ENCODE measurements at regions not wholly inside any gene's neighbourhood (a gene's known extent, or its start where the extent isn't known, plus 50 kb on each side); places are given as distances from the start of the nearest gene placed in this dataset.

DNA sequence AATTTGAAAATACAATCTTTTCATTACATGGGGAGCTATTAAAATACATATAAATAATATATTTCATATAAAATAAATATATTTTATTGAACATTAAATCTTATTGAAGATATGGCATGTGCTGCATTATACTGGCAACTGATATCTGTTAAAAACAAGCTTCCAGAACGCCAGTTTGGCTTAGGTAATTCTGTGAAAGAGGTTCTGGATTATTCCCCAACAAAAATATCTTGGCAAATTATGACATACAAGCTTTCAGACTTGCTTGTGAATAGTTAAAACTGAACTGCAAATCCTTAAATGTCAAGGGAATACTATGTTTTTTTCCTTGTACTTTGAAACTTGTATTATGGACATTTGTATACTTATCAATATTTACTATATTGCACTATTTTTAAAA, 210.2 kb upstream of the LCORL start:
- TF ChIP-seq, protein P1, sequence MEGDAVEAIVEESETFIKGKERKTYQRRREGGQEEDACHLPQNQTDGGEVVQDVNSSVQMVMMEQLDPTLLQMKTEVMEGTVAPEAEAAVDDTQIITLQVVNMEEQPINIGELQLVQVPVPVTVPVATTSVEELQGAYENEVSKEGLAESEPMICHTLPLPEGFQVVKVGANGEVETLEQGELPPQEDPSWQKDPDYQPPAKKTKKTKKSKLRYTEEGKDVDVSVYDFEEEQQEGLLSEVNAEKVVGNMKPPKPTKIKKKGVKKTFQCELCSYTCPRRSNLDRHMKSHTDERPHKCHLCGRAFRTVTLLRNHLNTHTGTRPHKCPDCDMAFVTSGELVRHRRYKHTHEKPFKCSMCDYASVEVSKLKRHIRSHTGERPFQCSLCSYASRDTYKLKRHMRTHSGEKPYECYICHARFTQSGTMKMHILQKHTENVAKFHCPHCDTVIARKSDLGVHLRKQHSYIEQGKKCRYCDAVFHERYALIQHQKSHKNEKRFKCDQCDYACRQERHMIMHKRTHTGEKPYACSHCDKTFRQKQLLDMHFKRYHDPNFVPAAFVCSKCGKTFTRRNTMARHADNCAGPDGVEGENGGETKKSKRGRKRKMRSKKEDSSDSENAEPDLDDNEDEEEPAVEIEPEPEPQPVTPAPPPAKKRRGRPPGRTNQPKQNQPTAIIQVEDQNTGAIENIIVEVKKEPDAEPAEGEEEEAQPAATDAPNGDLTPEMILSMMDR (IDR thresholded peaks at IDR 0.05; ENCODE audit: insufficient read depth, low read length), result no peak
- TF ChIP-seq POLR2AphosphoS5 (IDR thresholded peaks at IDR 0.05; ENCODE audit: low read depth) (no peak), SPI1 (IDR thresholded peaks at IDR 0.05; ENCODE audit: borderline replicate concordance, low read depth) (no peak), GABPA (IDR thresholded peaks at IDR 0.05; ENCODE audit: low read depth) (no peak)
- TF ChIP-seq, protein P2, sequence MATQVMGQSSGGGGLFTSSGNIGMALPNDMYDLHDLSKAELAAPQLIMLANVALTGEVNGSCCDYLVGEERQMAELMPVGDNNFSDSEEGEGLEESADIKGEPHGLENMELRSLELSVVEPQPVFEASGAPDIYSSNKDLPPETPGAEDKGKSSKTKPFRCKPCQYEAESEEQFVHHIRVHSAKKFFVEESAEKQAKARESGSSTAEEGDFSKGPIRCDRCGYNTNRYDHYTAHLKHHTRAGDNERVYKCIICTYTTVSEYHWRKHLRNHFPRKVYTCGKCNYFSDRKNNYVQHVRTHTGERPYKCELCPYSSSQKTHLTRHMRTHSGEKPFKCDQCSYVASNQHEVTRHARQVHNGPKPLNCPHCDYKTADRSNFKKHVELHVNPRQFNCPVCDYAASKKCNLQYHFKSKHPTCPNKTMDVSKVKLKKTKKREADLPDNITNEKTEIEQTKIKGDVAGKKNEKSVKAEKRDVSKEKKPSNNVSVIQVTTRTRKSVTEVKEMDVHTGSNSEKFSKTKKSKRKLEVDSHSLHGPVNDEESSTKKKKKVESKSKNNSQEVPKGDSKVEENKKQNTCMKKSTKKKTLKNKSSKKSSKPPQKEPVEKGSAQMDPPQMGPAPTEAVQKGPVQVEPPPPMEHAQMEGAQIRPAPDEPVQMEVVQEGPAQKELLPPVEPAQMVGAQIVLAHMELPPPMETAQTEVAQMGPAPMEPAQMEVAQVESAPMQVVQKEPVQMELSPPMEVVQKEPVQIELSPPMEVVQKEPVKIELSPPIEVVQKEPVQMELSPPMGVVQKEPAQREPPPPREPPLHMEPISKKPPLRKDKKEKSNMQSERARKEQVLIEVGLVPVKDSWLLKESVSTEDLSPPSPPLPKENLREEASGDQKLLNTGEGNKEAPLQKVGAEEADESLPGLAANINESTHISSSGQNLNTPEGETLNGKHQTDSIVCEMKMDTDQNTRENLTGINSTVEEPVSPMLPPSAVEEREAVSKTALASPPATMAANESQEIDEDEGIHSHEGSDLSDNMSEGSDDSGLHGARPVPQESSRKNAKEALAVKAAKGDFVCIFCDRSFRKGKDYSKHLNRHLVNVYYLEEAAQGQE (IDR thresholded peaks at IDR 0.05; ENCODE audit: insufficient replicate concordance, low read depth), result no peak
- H3K27me3 ChIP-seq (ENCODE audit: insufficient read depth, poor library complexity, severe bottlenecking), result no peaks in the 10 kb centered on the region

DNA sequence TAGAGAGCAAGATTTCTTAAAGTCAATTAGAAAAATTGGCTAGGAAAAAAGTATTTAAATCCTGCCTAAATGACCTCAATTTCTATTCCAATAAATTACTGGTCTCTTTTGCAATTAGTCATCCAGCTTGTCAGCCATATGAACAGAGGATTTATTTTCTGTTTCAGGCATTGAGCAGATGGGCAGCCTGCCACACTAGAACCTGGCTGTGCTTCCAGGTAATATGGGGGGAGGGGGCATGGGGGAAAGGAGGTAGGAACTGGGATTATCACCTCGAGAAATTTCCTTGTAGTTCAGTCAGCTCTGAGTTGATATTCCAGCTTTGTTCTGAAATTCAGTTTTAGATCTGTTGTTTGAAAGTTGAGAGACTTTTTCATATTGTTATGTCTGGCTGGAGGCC, 206.3 kb upstream of the LCORL start:
- H3K27me3 ChIP-seq (ENCODE audit: insufficient read depth, poor library complexity, severe bottlenecking), result no peaks in the 10 kb centered on the region
- TF ChIP-seq, protein P2 (IDR thresholded peaks at IDR 0.05; ENCODE audit: insufficient replicate concordance, low read depth), result no peak
- TF ChIP-seq GABPA (IDR thresholded peaks at IDR 0.05; ENCODE audit: low read depth), result no peak
- no peak for TF ChIP-seq SPI1 (IDR thresholded peaks at IDR 0.05; ENCODE audit: borderline replicate concordance, low read depth)
- no peak for TF ChIP-seq POLR2AphosphoS5 (IDR thresholded peaks at IDR 0.05; ENCODE audit: low read depth)
- TF ChIP-seq, protein P1 (IDR thresholded peaks at IDR 0.05; ENCODE audit: insufficient read depth, low read length), result no peak
- DNase-seq (ENCODE audit: low read depth in 1 of 2, low spot score in 1 of 2), result no peak
- no peak overlapping the region for H3K27ac ChIP-seq (replicated peaks)
- no peak overlapping the region for H3K4me3 ChIP-seq (replicated peaks; ENCODE audit: insufficient read depth, low read length)

More for the DNA sequence above, 210.2 kb upstream of the LCORL start:
- DNase-seq (ENCODE audit: low read depth in 1 of 2, low spot score in 1 of 2), result no peak
- no peak overlapping the region for H3K4me3 ChIP-seq (replicated peaks; ENCODE audit: insufficient read depth, low read length)
- H3K27ac ChIP-seq (replicated peaks), result no peak overlapping the region

DNA sequence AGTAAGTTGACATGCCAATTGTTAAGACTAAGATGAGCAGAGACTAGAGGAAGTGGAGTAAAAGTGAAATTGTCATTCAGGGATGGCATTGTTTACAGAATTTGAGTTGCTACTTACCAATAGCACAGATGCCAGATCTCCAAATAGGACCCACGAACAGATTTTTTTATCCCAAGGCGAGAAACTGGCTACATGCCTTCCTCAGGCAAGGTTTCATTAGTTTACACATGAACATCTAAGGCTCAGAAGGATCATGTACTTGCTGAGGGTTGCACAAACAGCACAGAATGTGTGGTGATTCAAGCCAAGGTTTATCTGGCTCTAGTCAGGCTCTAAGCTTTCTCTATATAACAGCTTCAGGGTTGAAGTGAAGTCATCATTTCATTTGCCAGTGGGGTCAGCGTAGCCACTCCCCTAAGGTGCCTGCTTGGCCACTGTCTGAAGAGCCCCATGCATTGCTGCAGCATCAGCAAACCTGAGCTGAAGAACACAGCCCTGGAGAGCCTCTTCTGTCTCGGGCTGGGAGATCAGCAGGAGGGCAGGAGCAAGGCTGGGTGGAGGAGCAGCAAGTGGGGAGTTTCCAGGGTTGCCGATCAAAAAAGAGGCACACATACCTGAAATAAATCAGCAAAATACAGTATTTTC, 193.0 kb upstream of the LCORL start:
- TF ChIP-seq, protein P1 (IDR thresholded peaks at IDR 0.05; ENCODE audit: insufficient read depth, low read length), result no peak
- no peak for TF ChIP-seq GABPA (IDR thresholded peaks at IDR 0.05; ENCODE audit: low read depth)
- no peak for TF ChIP-seq SPI1 (IDR thresholded peaks at IDR 0.05; ENCODE audit: borderline replicate concordance, low read depth)
- TF ChIP-seq, protein P2 (IDR thresholded peaks at IDR 0.05; ENCODE audit: insufficient replicate concordance, low read depth), result no peak
- TF ChIP-seq POLR2AphosphoS5 (IDR thresholded peaks at IDR 0.05; ENCODE audit: low read depth), result no peak
- Histone ChIP-seq H3K27me3 (ENCODE audit: insufficient read depth, poor library complexity, severe bottlenecking) (no peaks in the 10 kb centered on the region), H3K4me3 (replicated peaks; ENCODE audit: insufficient read depth, low read length) (no peak overlapping the region), H3K27ac (replicated peaks) (no peak overlapping the region)
- no peak for DNase-seq (ENCODE audit: low read depth in 1 of 2, low spot score in 1 of 2)

Data from HL-60 (cell line).